HG03565 (cell line): ENCODE measurements at regions not wholly inside any gene's neighbourhood (a gene's known extent, or its start where the extent isn't known, plus 50 kb on each side); places are given as distances from the start of the nearest gene placed in this dataset.
A peak's percentile ranks its signal among the peaks of the same experiment; 100 is the strongest.
"Not testable (repeated sequence)": the region's sequence is repeated elsewhere in the genome, so short reads cannot be mapped to it uniquely, and the experiment has no call there.

Experiments used
- ATAC-seq: cut with Tn5 transposase; IDR thresholded peaks from one replicate; pipeline ENCODE4 v1.9.1; 2021; ENCODE audit warnings: mild to moderate bottlenecking, moderate library complexity; ENCODE audit not compliant: unreplicated experiment

GRCh38 chr20:48366230-48366629 lies 461.6 kb downstream of the PREX1 start:
- no peak for ATAC-seq

DNA sequence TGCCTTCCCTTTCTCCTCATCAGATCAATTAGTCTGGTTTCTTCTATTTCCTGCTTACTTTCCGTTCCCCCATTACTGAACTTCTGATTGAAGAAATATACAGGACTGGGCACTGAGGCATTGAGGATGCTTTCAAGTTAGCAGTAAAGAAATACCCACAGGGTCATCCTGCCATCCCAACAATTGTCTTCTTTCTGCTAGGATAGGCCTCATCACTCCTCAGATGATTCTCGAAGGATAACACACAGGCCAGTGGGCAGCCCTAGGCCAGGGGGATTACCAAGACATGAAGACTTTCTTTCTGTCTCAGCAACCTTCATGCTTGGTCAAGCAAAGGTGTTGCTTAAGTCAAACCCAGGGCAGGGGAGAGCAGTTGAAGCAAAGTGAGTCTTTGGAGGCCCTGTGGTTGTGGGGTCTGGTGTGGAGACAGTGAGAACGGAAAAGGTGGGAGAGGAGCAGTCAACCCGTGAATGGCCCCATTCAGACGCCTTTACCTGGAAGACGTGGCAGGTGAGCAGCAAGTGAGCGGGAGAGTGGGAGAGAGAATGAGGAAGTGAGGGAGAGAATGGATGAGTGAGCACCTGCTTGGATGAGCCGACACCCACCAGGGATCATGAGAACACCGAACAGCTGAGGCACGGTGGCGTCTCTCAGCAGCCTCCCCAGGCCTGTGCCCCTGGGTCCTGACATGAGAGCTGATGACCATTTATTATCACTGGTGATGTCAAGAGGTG lies 462.9 kb downstream of the PREX1 start:
- ATAC-seq: no peak

DNA sequence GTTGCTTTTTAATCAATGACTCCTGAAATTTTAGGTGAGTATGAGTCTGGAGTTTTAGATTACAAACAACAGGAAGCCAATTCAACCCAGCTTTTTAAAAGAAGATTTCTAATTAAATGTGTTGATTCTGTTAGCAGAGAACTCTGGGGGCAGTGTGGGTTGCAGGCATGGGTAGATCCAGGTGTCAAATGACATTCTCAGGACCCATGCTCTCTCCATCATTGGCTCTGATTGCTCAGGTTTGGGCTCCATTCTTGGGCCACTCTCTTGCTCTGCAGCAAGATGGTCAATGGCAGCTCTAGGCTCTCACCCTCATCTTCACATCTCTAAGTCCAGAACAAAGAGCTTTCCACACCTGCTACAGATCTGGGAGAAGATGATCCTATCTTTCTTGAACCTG lies 463.7 kb downstream of the PREX1 start:
- no peak for ATAC-seq

GRCh38 chr20:48360342-48360975 lies 467.3 kb downstream of the PREX1 start:
- peak; percentile 28 for ATAC-seq

GRCh38 chr20:48359692-48360341 lies 468.0 kb downstream of the PREX1 start:
- peak; percentile 60 for ATAC-seq

DNA sequence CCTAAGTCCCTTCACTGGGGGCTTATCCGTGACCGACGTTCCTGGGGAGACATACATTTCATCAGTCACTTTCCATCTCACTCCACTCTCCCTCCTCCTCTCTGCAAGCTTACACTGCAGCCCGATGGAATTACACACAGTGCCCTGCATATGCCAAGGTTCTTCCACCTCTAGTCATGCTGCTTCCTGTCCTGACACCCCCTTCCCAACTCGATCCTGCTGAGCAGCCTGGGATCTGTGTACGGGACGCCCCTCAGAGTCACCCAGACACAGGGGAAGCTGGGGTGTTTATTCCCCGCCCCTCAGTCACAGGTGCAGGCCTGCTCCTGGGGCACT lies 468.8 kb downstream of the PREX1 start:
- ATAC-seq: not testable (repeated sequence)

DNA sequence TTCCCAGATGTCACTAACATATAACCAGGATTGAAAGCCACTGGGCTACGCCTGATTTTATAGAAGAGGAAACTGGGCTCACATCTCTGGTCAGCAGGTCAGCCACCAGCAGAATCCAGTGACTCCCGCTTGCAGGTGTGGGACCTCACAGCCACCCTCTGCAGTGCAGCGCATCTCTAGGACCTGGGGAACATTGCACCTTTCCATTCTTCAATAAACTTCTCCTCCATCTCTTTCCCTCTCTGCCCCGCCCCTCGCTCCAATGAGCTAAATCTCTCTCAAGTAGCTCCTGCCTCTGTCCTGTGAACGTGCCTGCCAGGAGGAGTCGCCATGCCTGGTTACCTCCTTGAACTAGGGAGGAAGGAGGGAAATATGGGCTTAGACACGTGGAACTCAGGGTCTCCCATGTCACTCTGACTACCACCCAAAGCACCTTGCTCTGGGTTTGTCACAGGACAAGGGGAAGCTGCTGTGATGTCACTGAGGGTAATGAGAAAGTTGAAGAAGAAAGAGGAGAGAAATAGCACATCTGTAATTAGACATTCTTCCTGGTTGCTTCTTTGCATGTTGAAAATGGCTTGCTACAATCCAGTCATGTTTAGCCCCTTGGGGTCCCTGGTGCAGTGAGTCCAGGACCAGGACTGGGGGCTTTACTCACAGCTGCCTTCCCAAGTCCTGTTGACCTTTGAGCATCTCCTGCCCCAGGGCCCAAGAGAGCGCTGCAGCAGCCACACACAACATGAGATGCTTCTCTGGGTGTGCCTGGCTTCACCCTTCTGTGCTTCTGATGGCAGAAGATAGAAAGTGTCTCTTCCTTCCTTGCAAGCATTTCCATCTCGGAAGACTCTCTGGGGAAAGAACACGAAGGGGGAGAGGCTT lies 469.4 kb downstream of the PREX1 start:
- ATAC-seq: no peak

- ATAC-seq: no peak
These were observed 470.1 kb downstream of the PREX1 start for GRCh38 chr20:48357714-48358113.

DNA sequence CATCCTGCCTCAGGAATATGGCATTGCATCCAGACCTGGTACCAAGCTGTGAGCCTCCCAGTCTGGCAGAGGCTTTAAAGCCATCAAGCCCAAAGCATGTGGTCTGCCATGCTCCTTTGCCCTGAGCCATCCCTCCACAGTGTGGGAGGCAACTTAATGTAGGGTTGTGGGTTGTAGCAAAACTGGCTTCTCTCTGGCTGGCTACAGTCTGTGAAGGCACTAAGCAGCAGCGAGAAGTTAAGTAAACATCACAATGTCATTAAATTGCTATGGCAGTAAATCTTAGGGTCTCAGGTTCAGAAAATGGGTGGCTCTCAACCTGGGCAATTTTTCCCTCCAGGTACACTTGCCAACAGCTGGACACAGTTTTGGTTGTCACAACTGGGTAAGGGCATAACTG lies 472.9 kb downstream of the PREX1 start:
- ATAC-seq: no peak

DNA sequence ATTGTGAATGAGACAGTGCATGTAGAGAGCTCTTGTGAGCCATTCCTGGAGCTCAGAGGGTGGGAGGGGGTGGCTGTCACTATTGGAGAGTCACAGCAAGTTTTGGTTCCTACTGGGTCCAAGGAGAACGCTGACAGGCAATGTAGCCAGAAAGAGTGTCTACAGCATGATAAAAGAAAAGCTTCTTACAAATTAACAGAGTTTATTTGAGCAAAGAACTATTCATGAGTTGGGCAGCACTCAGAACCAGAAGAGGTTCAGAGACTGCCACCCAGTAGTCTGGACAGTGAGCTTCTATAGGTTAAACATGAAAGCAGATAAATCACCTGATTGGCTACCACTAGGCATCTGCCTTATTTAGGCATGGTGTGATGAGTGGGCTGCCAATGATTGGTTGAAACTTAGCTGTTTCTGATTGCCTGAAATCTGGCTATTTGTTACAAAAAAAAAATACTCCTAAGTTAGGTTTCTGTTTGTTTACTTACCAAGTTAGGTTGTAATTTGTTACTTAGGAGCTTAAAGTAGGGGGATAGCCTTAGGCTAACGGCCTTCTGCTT lies 473.4 kb downstream of the PREX1 start:
- no peak for ATAC-seq

GRCh38 chr20:48352628-48353027 lies 475.2 kb downstream of the PREX1 start:
- ATAC-seq: no peak

GRCh38 chr20:48352042-48352441 lies 475.8 kb downstream of the PREX1 start:
- ATAC-seq: no peak

GRCh38 chr20:48350313-48350988 lies 477.3 kb downstream of the PREX1 start:
- no peak for ATAC-seq

DNA sequence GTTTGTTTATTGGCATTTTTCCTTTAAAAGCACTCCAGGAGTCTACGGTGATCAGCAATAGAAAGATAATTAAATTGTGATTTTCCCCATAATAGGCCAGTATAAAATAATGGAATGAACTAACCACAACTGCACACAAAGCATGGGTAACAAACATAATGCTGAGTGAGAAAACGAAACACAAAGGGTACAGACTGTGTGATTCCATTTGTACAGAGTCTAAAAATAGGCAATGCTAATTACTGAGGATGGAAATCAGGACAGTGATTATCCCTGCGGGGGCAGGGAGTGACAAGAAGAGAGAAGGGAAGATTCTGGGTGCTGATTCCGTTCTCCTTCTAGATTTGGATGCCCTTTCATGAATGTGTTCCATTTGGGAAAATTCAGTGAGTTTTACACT lies 478.1 kb downstream of the PREX1 start:
- no peak for ATAC-seq

- no peak for ATAC-seq
These were observed 479.8 kb downstream of the PREX1 start for GRCh38 chr20:48348022-48348421.

DNA sequence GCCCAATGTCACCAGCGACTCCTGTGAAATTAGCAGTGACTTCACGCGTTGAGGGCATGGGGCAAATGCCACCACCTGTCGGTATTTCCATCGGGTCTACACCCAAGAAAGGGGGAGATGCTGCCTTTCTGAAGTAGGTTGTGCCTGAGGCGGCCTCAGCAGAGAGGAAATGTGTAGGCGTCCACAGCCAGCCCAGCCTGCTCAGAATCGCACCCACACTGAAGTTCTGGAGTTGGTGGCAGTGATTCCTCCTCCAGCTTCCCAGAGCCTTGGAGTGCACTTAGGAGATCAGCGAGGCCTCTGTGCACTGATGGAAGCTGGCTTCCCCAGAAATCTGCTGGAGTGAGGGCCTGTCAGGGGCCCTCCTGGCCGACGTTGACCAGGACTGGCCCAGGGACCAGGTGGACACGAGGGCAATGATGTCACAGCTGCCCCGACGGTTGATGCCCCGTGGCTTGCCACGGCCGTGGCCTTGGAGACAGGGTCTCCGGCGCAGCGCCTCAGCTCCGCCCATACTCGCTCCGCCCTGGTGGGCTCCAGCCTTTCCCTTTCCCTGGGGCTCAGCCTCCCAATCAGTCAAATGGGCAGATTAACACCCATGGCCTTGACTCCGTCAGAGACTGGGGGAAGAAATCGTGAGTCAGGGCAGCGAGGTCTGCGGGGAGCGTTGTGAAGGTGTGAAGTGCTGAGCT lies 484.8 kb downstream of the PREX1 start:
- no peak for ATAC-seq

- no peak for ATAC-seq
These were observed 486.9 kb downstream of the PREX1 start for GRCh38 chr20:48340883-48341281.

- ATAC-seq: no peak
These were observed 487.6 kb downstream of the PREX1 start for GRCh38 chr20:48339986-48340882.
